IMR-90 (cell line): ENCODE measurements at regions not wholly inside any gene's neighbourhood (a gene's known extent, or its start where the extent isn't known, plus 50 kb on each side); places are given as distances from the start of the nearest gene placed in this dataset.

Experiments
- BHLHE40 ChIP-seq: fragments of 150-350 bp; IDR thresholded peaks from 2 replicates; pipeline ENCODE4 v1.6.1; 2016; ENCODE audit warnings: mild to moderate bottlenecking, low read depth, low read length
- CEBPB ChIP-seq: IDR thresholded peaks from 2 replicates; pipeline ENCODE4 v1.6.1; 2012; ENCODE audit warnings: low read depth, low read length, improper control_type of control experiment
- CHD1 ChIP-seq: IDR thresholded peaks from 2 replicates; pipeline ENCODE4 v1.6.1; 2012; ENCODE audit warnings: low read depth, low read length, improper control_type of control experiment
- CTCF ChIP-seq: conservative IDR thresholded peaks from 2 replicates; pipeline ENCODE4 v1.5.1; 2012; ENCODE audit warnings: mild to moderate bottlenecking, low read depth, low read length, improper control_type of control experiment
- FOS ChIP-seq: fragments of 150-350 bp; IDR thresholded peaks from 2 replicates; pipeline ENCODE4 v1.6.1; 2016; ENCODE audit warnings: low read depth, low read length
- MAFK ChIP-seq: IDR thresholded peaks from 2 replicates; pipeline ENCODE4 v1.6.1; 2012; ENCODE audit warnings: low read depth, low read length, improper control_type of control experiment
- MXI1 ChIP-seq: IDR thresholded peaks from 2 replicates; pipeline ENCODE4 v1.6.1; 2012; ENCODE audit warnings: low read depth, mild to moderate bottlenecking, low read length, moderate library complexity, borderline replicate concordance
- NFE2L2 ChIP-seq: fragments of 150-350 bp; IDR thresholded peaks from 2 replicates; pipeline ENCODE4 v1.6.1; 2016; ENCODE audit warnings: low read depth, mild to moderate bottlenecking, low read length
- POLR2A ChIP-seq: IDR thresholded peaks from 2 replicates; pipeline ENCODE4 v1.6.1; 2012; ENCODE audit warnings: mild to moderate bottlenecking, low read depth, low read length
- RAD21 ChIP-seq: IDR thresholded peaks from 2 replicates; pipeline ENCODE4 v1.6.1; 2012; ENCODE audit warnings: low read length, improper control_type of control experiment
- RCOR1 ChIP-seq: IDR thresholded peaks from 2 replicates; pipeline ENCODE4 v1.6.1; 2012; ENCODE audit warnings: mild to moderate bottlenecking, low read length, improper control_type of control experiment; ENCODE audit not compliant: insufficient replicate concordance
- RFX5 ChIP-seq: IDR thresholded peaks from 2 replicates; pipeline ENCODE4 v1.8.0; 2012; ENCODE audit warnings: low read depth, mild to moderate bottlenecking, low read length, moderate library complexity
- SMC3 ChIP-seq: fragments of 150-350 bp; IDR thresholded peaks from 2 replicates; pipeline ENCODE4 v1.6.1; 2016; ENCODE audit warnings: low read depth, mild to moderate bottlenecking, antibody characterized with exemption, low read length, moderate library complexity
- USF2 ChIP-seq: fragments of 150-350 bp; IDR thresholded peaks from 2 replicates; pipeline ENCODE4 v1.6.1; 2017; ENCODE audit warnings: mild to moderate bottlenecking, antibody characterized with exemption, low read length, low read depth

DNA sequence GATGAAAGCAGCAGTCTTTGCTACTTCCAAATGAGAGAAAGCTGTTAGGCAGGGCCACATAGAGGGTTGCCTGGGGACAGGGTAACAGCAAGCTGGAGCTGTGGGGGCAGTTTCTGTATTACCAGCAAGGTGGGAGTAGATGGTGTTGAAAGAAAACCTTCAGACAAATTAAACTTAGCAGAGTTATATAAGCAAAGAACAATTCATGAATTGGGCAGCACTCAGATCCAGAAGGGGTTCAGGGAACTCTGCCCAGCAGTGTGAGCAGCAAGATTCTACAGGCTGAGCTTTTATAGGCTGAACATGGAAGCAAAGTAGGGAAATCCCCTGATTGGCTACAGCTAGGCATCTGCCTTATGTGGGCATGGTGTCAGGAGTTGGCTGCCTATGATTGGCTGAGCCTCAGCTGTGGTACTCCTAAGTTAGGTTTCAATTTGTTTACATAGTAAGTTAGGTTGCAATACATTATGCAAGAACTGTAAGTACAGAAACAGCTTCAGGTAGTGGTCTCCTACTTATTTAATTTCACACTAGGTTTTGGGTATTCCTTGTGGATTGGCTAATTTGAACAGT, 64.1 kb upstream of the TMPRSS2 start:
- TF ChIP-seq CTCF (no peak), NFE2L2 (no peak), POLR2A (no peak), FOS (no peak), CEBPB (no peak), MAFK (no peak), RFX5 (no peak), BHLHE40 (no peak), CHD1 (no peak), RAD21 (no peak), USF2 (no peak), SMC3 (no peak), MXI1 (no peak), RCOR1 (no peak)
